ENCODE measurements at regions not wholly inside any gene's neighbourhood (a gene's known extent, or its start where the extent isn't known, plus 50 kb on each side); places are given as distances from the start of the nearest gene placed in this dataset.

- Mint-ChIP-seq H3K4me3 (no peak overlapping the region), H3K27ac (no peak overlapping the region), H3K36me3 (ENCODE audit: low read depth) (no peaks in the 10 kb centered on the region), H3K9me3 (no peaks in the 10 kb centered on the region), H3K27me3 (peaks cover 9% of the 10 kb centered on the region), H3K4me1 (no peaks in the 10 kb centered on the region)
- ChIA-PET POLR2A (no interaction called here), CTCF (interaction anchor here (0.6 kb wide), 1 partner anchor 1242 kb away, joined by 4 read pairs; no protein-coding TSS in a partner anchor)
- intact Hi-C loops (cut with micrococcal nuclease), result no loop called here
- TF ChIP-seq, protein P1, sequence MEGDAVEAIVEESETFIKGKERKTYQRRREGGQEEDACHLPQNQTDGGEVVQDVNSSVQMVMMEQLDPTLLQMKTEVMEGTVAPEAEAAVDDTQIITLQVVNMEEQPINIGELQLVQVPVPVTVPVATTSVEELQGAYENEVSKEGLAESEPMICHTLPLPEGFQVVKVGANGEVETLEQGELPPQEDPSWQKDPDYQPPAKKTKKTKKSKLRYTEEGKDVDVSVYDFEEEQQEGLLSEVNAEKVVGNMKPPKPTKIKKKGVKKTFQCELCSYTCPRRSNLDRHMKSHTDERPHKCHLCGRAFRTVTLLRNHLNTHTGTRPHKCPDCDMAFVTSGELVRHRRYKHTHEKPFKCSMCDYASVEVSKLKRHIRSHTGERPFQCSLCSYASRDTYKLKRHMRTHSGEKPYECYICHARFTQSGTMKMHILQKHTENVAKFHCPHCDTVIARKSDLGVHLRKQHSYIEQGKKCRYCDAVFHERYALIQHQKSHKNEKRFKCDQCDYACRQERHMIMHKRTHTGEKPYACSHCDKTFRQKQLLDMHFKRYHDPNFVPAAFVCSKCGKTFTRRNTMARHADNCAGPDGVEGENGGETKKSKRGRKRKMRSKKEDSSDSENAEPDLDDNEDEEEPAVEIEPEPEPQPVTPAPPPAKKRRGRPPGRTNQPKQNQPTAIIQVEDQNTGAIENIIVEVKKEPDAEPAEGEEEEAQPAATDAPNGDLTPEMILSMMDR (IDR thresholded peaks at IDR 0.05), result no peak
- DNase-seq (no peak), ATAC-seq (ENCODE audit: low read depth) (no peak)
Observed at GRCh38 chr6:40889137-40889832, 149.7 kb downstream of the UNC5CL start.

DNA sequence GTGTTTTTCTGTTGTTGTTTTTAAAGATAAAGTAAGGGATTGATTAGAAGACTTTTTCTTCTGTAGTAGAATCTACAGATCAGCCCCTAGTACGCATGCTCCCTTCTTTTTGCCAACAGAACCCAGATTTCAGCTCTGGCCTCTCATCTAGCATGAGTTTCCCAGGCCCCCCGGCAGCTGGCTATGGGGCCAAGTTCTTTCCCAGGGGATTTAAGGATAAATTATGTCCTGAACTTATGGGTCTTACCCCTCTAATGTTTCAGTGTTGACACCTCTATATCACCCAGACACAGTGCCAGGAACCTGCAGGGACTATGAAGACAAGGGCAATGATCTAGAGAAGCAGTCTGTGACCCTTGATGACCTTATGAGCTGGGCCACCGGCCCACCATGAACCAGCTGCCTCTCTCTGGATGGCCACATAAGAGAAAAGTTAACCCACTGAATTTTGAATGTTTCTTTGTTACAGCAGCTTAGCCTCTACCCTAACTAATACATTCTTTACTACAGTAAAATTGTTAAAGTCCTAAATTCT is 150.5 kb downstream of the UNC5CL start:
- Mint-ChIP-seq H3K9me3 (no peaks in the 10 kb centered on the region), H3K27me3 (peaks cover 10% of the 10 kb centered on the region), H3K4me3 (no peak overlapping the region), H3K27ac (no peak overlapping the region), H3K4me1 (no peaks in the 10 kb centered on the region), H3K36me3 (ENCODE audit: low read depth) (no peaks in the 10 kb centered on the region)
- DNase-seq (no peak), ATAC-seq (ENCODE audit: low read depth) (no peak)
- intact Hi-C loops (cut with micrococcal nuclease), result no loop called here
- TF ChIP-seq, protein P1 (IDR thresholded peaks at IDR 0.05), result no peak
- CTCF ChIA-PET, result interaction anchor here (0.6 kb wide), 1 partner anchor 1241 kb away, joined by 4 read pairs; no protein-coding TSS in a partner anchor
- POLR2A ChIA-PET, result no interaction called here

DNA sequence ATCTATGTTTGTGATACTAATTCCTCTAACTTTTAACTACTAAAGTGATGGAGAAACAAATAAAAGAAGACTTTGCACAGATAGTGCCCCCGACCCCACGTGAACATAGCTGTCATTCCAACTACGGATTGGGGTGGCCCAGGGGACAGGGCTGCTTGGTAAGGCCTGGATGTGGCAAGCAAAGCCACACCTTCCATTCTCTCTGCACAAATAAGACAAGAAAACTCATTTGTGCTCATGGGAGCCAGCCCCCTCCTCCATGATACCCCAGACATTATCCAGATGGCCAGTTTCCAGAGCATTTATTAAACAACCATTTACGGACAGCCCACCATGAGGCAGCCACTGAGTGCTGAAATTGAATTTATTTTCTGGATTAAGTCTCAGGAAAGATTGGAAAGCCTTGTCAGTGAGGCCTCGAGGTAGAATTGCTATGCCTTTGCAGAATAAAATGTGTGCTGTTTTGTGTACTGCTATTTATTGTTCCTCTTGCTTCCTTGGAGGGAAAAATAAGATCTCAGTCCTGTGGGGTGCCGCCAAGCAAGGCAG is 151.2 kb downstream of the UNC5CL start:
- CTCF ChIA-PET, result no interaction called here
- no peak overlapping the region for H3K4me3 Mint-ChIP-seq
- POLR2A ChIA-PET, result no interaction called here
- H3K4me1 Mint-ChIP-seq, result no peaks in the 10 kb centered on the region
- DNase-seq, result no peak
- TF ChIP-seq, protein P1 (IDR thresholded peaks at IDR 0.05), result no peak
- H3K27me3 Mint-ChIP-seq, result peaks cover 14% of the 10 kb centered on the region
- H3K27ac Mint-ChIP-seq, result no peak overlapping the region
- intact Hi-C loops (cut with micrococcal nuclease), result no loop called here
- no peaks in the 10 kb centered on the region for H3K9me3 Mint-ChIP-seq
- no peaks in the 10 kb centered on the region for H3K36me3 Mint-ChIP-seq (ENCODE audit: low read depth)
- no peak for ATAC-seq (ENCODE audit: low read depth)

DNA sequence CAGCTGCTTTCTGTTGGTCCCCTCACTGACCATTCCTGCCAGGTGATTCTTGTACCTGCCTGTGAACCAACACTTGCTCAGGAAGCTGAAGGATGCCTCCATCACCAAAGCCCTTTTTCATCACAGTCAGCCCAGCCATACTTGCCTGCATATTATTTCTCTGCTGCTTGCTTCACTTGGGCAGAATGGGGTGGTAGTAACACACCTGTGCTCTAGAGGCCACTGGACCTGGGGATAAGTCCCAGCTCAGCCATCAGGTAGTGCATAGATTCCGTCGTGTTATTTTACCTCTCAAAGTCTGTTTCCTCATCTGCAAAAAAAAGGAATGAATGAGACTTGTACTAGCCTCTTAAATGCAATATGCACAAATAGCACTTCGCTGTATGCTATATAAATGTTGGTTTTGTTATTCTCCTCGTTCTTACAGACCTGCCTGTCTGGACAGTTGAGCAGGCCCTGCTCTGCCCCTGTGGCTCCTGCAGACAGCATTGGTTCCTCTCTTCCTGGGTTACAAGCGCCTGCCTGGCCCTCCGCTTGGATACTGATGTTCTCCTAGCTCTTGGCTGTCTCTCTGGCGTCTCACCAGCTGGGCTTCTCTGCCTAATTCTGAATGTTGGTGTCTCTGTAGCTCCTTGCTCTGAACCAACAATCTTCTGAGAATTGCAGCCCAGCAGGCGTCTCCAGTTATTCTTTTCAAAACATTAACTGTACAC is 151.8 kb downstream of the UNC5CL start:
- peaks cover 14% of the 10 kb centered on the region for H3K27me3 Mint-ChIP-seq

More for the DNA sequence above, 151.8 kb downstream of the UNC5CL start:
- CTCF ChIA-PET, result no interaction called here
- Mint-ChIP-seq H3K27ac (no peak overlapping the region), H3K36me3 (ENCODE audit: low read depth) (no peaks in the 10 kb centered on the region), H3K4me3 (no peak overlapping the region), H3K9me3 (no peaks in the 10 kb centered on the region), H3K4me1 (no peaks in the 10 kb centered on the region)
- ATAC-seq (ENCODE audit: low read depth), result no peak
- DNase-seq, result no peak
- POLR2A ChIA-PET, result no interaction called here
- TF ChIP-seq, protein P1 (IDR thresholded peaks at IDR 0.05), result no peak
- intact Hi-C loops (cut with micrococcal nuclease), result no loop called here
